Tibial nerve (tissue), 4 donors: ENCODE measurements at regions not wholly inside any gene's neighbourhood (a gene's known extent, or its start where the extent isn't known, plus 50 kb on each side); places are given as distances from the start of the nearest gene placed in this dataset.
A peak's percentile ranks its signal among the peaks of the same experiment; 100 is the strongest.

ENCODE experiments used
- DNase-seq, 2 donors: peaks; one replicate each; pipeline ENCODE4 v3.0.0-alpha.2; 2019; ENCODE audit warnings: low spot score in 2 of 2
- H3K27ac ChIP-seq, 4 donors: fragments of 200-600 bp; sonication (generic) in 3 of 4; one replicate each; pipeline ENCODE4 v1.5.1; 2017 to 2019; ENCODE audit warnings: mild to moderate bottlenecking in 1 of 4
- H3K27me3 ChIP-seq, 2 donors: fragments of 200-600 bp; sonication (generic) in 1 of 2; one replicate each; pipeline versions ENCODE4 v1.5.1 to v1.6.0; 2017 to 2019
- H3K36me3 ChIP-seq, 3 donors: fragments of 200-600 bp; sonication (generic); one replicate each; pipeline ENCODE4 v1.5.1; 2018 to 2019
- H3K4me1 ChIP-seq, 4 donors: fragments of 200-600 bp; sonication (generic) in 3 of 4; one replicate each; pipeline ENCODE4 v1.5.1; 2017 to 2019
- H3K4me3 ChIP-seq, 4 donors: fragments of 200-600 bp; sonication (generic) in 3 of 4; one replicate each; pipeline ENCODE4 v1.5.1; 2017 to 2019; ENCODE audit warnings: mild to moderate bottlenecking in 1 of 4, moderate library complexity in 1 of 4
- H3K9me3 ChIP-seq, 4 donors: fragments of 200-600 bp; sonication (generic) in 3 of 4; one replicate each; pipeline ENCODE4 v1.5.1; 2017 to 2019
- EP300 ChIP-seq, 2 donors: sonication (generic); formaldehyde crosslinking; IDR thresholded peaks; one replicate each; pipeline ENCODE4 v1.6.1; 2017; ENCODE audit warnings: antibody characterized with exemption in 2 of 2, mild to moderate bottlenecking in 1 of 2
- POLR2A ChIP-seq, 2 donors: fragments of 450-650 bp; IDR thresholded peaks; one replicate each; pipeline ENCODE4 v1.6.1; 2017; ENCODE audit warnings: antibody characterized with exemption in 2 of 2, mild to moderate bottlenecking in 2 of 2, moderate library complexity in 2 of 2
- whole genome bisulfite sequencing, 2 donors: methylation state at CpG; one replicate each; pipeline ENCODE4 v1.1.5; 2018; 5-methylcytosine and 5-hydroxymethylcytosine counted together
- TF ChIP-seq, protein P1 (sequence below), 5 experiments: fragments of 200-600 bp in 3 of 5; fragments of 450-650 bp in 2 of 5; sonication (generic) in 3 of 5; IDR thresholded peaks; one replicate each; pipeline ENCODE4 v1.5.1; 2016 to 2019; ENCODE audit warnings: antibody characterized with exemption in 5 of 5, mild to moderate bottlenecking in 3 of 5, moderate library complexity in 2 of 5

DNA sequence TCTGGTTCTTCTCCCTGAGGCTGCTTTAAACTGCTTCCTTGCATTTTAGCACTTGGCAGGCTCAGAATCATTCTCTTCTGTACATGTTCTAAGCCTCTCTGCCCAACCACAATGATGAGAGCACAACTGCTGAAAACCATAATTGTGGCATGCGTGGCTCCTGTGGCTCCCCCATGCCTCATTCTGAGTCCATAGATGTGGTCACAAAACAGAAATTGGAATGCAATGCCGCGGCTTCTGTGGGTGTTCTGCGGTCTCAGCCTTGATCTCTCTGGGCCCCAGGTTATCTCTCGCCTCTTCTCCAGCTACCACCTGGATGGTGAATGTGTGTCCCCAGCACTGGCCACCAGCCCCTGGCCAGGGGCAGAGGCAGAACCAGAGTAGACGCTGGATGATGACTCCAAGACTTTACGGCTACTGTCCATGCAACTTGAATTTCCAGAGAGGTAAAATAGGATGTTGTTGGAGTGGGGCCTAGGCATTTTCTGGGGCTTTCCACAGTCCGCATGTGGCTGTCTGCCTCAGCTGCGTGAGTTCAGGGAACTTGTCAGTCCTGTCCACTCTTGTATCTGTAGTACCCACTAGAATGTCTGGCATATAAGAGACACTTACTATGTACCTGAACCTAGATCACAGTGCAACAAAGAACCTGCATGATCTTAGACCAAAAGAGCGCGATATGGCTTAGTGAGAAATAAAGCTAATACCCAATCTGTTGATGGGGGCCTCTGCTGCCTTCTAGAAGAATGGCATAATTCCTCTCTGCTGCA, 52.4 kb upstream of the ADRB1 start:
- TF ChIP-seq POLR2A (IDR thresholded peaks at IDR 0.05) = no peak
- no peak for TF ChIP-seq EP300 (IDR thresholded peaks at IDR 0.05)
- TF ChIP-seq, protein P1, sequence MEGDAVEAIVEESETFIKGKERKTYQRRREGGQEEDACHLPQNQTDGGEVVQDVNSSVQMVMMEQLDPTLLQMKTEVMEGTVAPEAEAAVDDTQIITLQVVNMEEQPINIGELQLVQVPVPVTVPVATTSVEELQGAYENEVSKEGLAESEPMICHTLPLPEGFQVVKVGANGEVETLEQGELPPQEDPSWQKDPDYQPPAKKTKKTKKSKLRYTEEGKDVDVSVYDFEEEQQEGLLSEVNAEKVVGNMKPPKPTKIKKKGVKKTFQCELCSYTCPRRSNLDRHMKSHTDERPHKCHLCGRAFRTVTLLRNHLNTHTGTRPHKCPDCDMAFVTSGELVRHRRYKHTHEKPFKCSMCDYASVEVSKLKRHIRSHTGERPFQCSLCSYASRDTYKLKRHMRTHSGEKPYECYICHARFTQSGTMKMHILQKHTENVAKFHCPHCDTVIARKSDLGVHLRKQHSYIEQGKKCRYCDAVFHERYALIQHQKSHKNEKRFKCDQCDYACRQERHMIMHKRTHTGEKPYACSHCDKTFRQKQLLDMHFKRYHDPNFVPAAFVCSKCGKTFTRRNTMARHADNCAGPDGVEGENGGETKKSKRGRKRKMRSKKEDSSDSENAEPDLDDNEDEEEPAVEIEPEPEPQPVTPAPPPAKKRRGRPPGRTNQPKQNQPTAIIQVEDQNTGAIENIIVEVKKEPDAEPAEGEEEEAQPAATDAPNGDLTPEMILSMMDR (IDR thresholded peaks at IDR 0.05) = no peak
- no peak for DNase-seq
- H3K9me3 ChIP-seq = no peaks in the 10 kb centered on the region
- WGBS, 2 donors = 93 to 97% methylated on average over 11 of the region's 11 CpGs
- no peaks in the 10 kb centered on the region for H3K27me3 ChIP-seq
- H3K4me1 ChIP-seq = peaks cover 0 to 35% (median 0%) of the 10 kb centered on the region in 4 donors
- H3K4me3 ChIP-seq = no peak overlapping the region
- H3K27ac ChIP-seq = no peak overlapping the region
- H3K36me3 ChIP-seq = no peaks in the 10 kb centered on the region

DNA sequence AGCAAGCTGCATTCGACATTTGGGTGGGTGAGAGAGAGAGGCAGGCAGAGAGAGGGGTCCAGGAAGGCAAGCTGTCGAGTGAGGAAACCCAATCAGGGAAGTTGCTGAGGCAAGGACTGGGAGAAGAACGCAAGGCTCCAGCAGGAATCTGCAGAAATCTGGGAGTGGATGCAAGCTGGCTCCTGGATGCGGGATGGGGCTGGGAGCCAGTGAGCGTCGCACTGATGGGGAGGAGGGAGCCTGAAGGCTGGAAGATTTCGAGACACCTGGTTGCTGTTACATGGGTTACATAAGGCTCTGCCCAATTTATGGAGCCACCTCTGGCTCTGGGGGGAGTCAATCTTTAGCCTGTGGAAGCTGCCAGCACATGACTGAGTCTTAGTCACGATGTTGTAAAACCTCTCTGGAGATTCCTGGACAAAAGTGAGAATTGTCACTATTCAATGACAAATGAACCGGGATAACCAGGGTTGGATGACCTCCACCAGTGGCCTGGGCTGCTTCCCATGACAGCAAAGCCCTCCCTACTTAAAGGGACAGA, 51.1 kb upstream of the ADRB1 start:
- peaks cover 0 to 38% (median 0%) of the 10 kb centered on the region in 4 donors for H3K4me1 ChIP-seq
- 69 to 74% methylated on average over 9 of the region's 9 CpGs for whole genome bisulfite sequencing, 2 donors
- no peak overlapping the region for H3K4me3 ChIP-seq
- no peak for TF ChIP-seq POLR2A (IDR thresholded peaks at IDR 0.05)
- no peak for TF ChIP-seq EP300 (IDR thresholded peaks at IDR 0.05)
- TF ChIP-seq, protein P1 (IDR thresholded peaks at IDR 0.05) = no peak
- H3K27ac ChIP-seq = no peak overlapping the region
- no peaks in the 10 kb centered on the region for H3K9me3 ChIP-seq
- no peaks in the 10 kb centered on the region for H3K27me3 ChIP-seq
- DNase-seq = no peak
- H3K36me3 ChIP-seq = no peaks in the 10 kb centered on the region

DNA sequence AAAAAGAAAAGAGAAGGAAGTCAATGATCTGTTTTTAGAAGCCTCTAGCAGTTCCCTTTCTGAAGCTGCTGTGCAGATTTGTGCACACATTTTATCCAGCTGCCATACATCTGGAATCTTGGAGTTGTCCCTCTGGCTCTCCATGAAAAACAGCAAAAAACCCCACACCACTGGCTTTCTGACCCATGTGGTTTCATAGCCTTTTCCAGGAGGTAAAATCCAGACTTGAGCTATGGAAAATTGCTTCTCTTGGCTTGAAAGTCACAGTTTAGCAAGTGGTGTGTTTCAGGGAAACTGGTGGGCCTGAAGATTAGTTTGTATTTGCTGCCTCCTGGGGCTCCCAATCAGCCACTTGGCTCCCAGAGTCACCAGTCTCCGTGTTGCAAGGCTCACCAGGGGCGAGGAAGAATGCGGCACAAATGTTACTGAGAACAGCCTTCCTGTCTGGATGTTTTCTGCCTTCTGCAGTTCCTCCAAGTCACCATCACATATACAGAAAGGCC, 50.1 kb upstream of the ADRB1 start:
- DNase-seq = peak in 1 of 2 donors; percentile 9
- H3K36me3 ChIP-seq = no peaks in the 10 kb centered on the region
- no peak overlapping the region for H3K4me3 ChIP-seq
- H3K27ac ChIP-seq = no peak overlapping the region
- peaks cover 0 to 38% (median 0%) of the 10 kb centered on the region in 4 donors for H3K4me1 ChIP-seq
- H3K27me3 ChIP-seq = no peaks in the 10 kb centered on the region
- 38 to 56% methylated on average over 3 of the region's 3 CpGs for WGBS, 2 donors
- H3K9me3 ChIP-seq = no peaks in the 10 kb centered on the region
- TF ChIP-seq, protein P1 (IDR thresholded peaks at IDR 0.05) = no peak
- TF ChIP-seq EP300 (IDR thresholded peaks at IDR 0.05) (no peak), POLR2A (IDR thresholded peaks at IDR 0.05) (no peak)
